Nucleus accumbens (tissue), 56 donors: ENCODE measurements at regions not wholly inside any gene's neighbourhood (a gene's known extent, or its start where the extent isn't known, plus 50 kb on each side); places are given as distances from the start of the nearest gene placed in this dataset.

ENCODE experiments used
- DNase-seq, 56 donors: peaks; one replicate each; lab custom pipeline; 2025; lab: John Stamatoyannopoulos, UW

DNA sequence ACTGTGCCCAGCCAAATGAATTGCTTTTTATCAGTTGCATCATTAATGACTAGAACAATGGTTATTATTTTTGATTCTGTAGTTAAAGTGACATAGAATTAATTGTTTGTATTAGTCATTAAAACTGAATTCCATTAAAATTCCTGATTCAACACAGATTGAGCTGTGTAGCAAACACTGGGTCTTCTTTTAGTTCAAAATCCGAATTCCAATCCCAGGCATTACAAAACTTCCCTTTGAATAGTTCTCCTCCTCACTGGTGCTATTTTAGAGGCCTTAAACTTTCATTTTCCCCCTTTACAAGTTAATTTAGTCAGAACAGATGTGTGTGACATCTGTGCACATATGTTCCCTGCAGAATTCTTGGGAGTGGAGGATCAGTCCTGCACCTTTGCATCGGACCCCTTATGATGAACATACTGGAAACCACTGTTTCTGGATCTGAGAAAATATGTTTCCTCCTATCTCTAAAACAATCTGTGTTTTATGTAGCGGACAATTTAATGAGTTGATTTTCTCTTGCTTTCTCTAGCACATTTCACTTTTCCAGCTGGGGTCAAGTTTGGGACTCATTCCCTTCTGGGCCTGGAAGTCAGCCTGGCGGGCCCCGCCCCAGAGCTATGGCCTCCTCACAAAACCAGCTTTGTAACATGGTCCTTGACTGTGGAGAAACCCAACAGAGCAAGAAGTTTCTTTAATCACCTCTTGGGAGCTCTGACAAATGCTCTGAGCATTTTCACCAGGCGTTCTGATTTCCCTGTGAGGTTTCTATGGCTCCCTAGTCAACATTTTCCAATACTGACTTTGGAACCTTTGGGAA is 87.9 kb upstream of the MAMDC2 start:
- DNase-seq, result no peak

DNA sequence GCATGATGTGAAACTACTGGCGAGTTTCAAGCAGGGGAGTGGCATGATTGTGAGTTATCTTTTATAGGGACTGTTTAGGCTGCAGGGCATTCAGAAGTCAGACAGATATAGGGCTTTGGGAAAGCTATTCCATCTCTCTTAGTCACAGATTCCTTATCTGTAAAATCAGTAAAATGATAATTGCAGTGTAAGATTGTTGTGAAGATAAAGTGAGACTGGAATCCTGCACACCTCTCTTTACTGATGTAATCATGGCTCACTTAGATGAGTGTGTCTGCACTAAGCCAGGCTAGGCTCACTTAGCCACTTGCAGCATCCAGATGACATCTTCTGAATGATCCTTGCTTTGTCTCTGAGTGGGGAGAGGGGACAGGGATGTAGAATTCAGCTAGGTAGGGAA is 81.8 kb upstream of the MAMDC2 start:
- no peak for DNase-seq

DNA sequence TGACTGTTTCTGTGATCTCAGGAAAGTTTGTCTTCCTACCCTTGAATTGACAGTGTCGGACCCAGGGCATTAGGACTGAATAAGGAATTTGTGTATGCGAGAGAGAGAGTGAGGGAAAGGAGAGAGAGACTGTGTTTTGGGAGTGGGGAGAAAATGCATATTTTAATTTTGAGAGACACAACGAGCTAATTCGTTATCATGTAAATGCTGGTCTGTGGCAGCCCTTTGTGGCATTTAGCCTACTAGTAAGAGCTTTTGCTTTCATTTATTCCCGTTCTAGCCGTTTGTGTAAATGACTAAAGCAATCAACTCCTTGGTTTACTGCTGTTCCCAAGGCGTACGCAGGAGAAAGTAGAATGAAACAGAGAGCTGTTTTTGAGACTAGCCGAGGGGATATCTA is 79.8 kb upstream of the MAMDC2 start:
- DNase-seq, result no peak

DNA sequence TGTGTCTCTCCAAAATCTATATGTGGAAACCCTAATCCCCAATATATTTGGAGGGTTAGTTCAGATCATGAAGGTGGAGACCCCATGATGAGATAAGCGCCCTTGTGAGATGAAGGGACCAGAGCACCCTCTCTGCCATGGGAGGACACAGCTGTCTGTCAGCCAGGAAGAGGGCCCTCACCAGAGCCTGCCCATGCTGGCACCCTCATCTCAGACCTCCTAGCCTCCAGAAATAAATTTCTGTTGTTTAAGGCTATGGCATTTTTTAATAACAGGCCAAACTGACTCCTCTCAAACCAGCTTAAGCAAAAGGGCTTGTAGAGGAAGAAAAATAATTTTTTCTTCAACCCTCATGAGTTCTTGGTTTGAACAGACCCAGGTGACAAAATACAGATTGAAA is 79.2 kb upstream of the MAMDC2 start:
- no peak for DNase-seq

DNA sequence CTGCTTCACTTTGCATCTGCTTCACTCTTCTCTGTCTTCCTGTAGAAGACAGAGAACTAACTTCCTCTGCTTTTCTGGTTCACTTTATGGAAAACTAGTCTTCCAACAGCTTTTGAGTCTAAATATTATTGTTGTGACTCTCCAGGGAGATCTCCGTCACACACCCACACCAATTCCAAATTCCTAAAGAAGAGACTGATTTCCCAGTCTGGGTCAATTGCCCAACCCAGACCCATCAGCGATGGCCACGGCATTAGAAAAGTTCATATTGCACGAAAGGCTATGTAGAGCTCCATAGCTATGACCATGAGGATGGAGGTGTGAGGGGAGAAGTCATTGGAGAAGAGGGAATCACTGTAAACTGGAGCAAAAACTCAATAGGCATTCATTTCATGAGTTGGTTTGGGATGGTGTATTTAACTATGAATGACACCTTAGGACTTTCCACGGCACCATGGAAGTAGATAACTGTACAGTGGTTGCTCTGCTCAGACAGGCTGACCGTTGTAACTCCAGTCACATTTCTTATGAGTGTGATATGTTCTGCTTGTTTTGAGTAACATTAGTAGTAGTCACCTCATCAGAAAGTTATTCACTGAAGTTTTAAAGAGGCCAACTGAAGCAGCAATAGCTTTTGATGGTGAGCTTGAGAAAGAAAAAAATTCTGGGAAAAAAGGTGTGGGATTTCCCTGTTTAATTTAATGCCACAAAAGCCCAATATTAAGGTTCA is 78.1 kb upstream of the MAMDC2 start:
- no peak for DNase-seq

DNA sequence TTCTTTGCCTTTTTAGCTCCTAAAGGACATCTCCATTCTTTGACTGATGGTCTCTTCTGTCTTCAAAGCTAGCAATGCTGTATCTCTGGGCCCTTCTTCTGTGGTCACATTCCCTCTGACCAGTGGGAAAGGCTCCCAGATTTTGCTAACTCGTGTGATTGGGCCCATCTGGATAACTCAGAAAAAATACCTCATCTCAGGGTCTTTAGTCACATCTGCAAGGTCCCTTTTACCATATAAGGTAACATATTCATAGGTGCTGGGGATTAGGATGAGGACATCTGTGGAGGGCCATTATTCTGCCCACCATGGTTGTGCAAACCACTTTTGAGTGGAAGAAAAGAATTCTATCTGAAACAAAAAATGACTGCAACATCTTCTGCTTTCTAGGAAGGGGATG is 76.3 kb upstream of the MAMDC2 start:
- no peak for DNase-seq

DNA sequence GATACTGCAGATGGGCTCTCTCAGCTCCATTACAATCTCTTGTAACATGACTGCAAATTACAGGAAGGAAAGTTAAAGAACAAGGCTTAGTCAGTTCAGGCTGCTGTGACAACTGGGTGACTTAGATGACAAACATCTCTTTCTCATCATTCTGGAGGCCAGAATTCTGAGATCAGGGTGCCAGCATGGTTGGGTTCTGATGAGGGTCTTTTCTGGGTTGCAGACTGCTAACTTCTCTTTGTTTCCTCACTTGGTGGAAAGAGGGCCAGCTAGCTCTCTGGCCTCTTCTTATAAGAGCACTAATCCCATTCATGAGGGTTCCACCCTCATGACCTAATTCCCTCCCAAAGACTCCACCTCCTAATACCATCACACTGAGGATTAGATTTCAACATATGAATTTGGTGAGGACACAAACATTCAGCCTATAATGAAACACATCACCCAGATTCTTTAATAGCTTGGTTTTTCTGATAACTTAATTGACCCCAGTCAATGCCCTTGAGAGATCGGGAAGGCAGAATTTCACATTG is 73.6 kb upstream of the MAMDC2 start:
- DNase-seq, result no peak

DNA sequence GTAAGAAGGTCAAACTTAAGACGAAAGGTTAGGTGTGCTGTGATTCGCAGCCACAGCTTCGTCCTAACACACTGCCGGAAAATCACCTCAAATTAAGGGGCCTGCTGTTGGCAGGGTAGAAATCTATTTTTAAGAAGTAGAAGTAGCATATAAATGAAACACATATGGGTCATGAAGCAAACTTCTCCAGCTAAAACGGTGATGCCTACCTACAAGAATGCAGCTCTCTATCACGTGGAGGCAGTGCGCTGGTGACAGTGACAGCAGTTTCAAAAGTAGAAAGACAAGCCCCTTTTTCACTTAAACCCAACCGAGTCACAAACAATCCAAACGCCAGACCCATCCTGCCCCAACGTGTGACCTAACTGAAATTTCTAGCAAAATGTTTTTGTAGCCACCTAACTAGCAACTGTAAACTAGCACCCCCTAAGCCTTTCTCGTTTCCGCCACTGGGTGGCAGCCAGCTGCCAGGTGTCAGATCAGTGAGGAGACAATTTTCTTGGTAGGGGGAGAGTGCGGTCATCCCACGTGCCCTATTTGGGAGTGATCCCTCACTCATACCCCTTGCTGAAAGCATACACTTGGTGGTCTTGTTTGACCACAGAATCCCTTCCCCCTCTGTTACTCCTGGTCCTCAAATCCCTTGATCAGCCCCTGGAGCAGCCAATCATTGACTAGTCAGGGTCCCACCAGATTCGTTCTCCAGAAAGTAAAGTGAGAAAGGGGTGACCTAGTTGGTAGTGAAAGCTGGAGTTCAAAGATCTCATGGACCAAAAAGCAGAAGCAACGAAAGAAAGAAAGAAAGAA is 71.8 kb upstream of the MAMDC2 start:
- DNase-seq, result peak in 49 of 56 donors; percentile 1 to 79 (median 33)

DNA sequence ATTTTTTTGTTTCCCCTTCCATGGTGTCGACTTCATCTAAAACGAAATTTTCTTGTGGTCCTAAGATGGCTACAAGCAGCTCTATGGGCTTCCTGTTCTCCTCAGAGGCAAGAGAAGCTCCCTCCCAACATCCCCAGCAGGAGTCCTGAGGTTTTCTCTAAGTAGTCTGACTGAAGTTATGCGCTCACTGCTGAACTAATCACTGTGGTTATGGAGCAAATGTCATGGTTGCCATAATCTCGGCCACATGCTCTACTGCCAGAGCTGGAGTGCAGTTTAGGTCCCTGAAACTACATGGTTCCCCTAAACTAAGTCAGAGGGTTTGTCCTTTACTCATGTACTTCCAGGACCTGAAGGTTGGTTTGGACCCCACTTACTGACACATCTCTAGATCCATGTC is 68.0 kb upstream of the MAMDC2 start:
- no peak for DNase-seq

DNA sequence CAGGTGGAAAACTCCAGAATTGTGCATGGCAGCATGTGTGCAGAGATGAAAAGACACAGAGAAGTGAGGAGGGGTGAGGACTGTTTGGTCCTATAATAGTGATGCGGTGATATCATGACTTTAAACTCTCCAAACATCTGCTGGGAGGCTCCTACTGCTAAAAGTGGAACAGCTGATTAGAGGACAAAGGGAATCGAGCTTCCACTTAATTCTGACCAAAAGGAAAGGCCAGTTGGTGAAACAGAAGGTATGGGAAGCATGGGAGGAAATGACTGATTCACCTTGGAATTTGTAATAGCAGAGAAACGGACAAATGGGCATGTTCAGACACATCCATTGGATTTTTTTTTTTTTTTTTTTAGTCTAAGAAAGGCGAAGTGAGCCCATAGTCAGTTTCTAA is 67.5 kb upstream of the MAMDC2 start:
- DNase-seq, result no peak

DNA sequence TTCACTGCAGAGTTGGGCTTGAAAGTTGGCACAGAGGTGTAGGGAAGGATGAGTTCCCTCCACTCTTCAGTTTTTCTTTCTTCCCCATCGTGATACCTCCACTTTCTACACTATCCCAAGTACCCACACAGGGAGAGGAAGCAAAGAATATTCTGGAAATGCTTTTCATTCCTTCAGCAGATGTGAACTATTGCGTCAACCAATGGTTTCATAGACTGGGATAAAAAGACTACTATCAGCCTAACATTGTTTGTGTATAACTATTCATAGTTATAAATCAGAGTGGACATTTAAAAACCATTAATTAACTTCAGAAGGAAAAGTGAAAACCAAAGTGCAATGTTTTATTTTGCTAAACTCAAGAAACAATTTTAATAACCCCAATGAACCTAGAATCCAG is 63.6 kb upstream of the MAMDC2 start:
- no peak for DNase-seq

DNA sequence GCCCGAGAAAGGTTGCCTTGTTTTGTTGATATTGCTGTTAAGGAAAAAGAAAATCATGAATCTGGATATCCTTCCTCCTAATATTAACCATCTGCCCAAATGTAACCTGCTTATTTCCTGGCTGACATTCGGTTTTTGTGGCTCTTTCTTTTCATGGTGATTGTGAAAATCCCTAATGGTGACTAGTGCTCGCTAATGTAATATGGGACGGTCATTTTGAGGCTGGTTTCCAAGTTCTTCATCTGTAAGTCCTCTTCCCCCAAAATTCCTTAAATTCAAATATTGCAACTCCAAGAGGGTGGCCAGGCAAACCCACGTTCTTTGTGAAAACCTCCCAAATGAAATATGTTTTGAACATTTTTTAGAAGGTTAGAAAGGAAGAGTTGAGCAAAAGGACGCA is 63.1 kb upstream of the MAMDC2 start:
- DNase-seq, result no peak

DNA sequence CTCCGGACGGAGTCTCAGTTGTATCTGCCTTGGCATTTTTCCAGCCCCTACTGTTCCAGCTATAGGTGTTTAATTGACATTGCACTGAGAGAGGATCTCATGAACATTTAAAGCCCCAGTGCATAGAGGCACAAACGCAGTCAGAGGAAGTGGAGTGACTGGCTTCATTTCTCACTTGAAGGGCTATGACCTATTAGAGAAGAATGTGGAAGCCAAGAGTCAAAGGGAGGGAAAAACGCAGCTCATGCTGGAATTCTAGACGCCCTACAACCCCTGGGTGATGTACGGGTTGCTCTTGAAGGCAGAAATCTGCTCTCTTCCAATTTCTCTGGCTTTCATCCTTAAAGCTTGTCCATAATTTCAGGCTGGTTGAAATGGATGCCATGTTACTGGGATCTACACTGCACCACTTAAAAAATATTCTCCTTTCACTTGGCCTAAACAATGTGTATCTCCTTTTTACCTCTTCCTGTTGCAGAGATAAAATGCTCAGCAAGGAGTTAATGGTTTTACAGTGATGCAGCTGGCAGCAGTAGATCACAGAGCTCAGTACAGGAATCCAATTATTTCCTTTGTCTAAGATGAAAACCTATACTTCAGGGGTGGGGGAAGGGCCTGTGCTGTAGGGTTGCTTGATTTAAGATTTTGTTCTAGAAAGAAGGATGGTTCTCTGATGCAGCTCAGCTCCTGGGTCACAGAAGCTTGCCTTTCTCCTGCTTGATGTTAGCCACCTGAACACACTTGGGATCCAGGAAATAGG is 61.8 kb upstream of the MAMDC2 start:
- no peak for DNase-seq

DNA sequence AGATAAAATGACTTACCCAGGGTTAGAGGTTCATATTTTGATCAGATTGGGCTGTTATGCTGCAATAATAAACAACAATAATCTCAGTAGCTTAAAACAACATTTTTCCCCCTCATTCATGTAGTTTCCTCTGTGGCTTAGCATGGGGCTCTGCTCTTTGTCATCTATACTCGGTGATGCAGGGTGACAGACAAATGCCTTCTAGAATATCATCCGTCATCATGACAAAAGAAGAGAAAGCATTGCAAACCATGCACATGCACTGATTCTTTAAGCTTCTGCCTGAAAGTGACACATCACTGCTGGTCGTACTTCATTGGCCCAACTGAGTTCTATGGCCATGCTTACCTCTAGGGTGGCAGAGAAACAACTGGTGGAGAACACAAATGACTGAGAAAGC is 58.8 kb upstream of the MAMDC2 start:
- DNase-seq, result no peak

DNA sequence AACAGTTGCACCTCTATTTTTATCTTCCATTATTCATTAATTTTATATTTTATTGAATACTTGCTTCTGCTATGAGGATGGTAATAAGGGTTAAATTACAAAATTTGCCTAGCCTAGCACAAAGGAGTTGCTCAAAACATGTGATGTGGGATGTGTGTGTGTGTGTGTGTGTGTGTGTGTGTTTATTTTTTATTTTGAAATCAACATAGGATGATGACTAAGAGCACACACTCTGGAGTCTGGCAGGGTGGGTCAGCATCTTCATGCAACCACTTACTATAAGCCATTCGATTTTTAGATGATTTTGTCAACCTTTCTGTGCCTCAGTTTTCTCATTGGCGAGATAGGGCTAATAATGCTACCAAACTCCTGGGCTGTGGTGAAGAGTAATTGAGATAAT is 57.7 kb upstream of the MAMDC2 start:
- no peak for DNase-seq

DNA sequence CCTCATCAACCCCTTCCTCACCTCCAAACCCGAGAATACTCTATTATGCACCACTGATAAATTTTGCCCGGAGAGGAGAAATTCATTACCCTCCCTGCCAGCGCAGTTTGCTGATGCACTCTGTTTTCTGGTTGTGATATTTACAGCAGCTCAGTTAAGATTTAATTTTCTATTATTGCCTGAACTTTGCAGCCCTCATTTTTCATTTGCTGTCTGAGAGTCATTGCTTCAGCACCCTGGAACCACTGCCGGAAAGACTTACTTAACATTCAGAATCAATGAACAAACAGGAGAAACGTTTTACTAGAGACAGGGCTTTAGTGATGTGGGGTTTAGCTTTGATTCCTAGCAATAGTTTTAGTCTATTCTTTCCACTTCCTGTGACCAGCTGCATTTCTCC is 56.7 kb upstream of the MAMDC2 start:
- no peak for DNase-seq

DNA sequence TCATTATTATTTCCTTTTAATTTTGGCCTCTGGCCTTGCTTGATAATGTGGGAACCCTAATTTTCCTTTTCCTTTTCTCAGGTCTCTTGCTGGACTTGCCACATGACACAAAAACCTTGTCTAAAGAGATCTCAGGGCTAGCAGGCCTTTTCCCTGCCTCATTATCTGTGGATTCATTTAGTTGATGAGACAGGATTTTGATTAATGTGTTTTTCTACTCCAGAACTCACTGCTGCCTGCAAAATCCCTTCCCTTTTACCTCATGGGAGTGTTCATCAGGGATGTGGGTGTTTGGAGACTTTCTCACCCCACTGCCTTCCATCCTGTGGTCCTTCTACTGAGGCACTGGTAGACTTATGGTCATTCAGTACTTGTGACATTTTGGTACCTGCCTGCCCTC is 56.2 kb upstream of the MAMDC2 start:
- no peak for DNase-seq

DNA sequence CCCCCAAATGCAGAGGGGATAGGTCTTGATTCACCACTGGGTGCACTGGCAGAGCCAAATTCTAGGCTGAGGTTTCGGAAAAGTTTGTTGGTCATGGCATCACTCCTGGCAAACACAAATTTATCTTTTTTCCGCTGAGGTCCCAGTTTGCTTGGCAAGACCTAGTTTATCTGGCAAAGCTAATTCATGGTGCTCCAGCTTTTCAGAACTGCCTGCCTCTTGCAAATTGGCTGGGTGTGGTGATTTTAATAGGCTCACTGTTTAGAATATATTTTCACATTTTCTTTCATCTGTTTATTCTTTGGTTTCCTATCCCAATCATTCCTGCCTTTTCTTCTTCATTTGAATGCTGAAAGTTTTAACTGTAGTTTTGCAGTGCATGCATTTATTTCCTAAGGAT is 50.5 kb upstream of the MAMDC2 start:
- peak in 1 of 56 donors; percentile 0 for DNase-seq
